GM18499 (cell line): ENCODE measurements at regions not wholly inside any gene's neighbourhood (a gene's known extent, or its start where the extent isn't known, plus 50 kb on each side); places are given as distances from the start of the nearest gene placed in this dataset.
"Not testable (repeated sequence)": the region's sequence is repeated elsewhere in the genome, so short reads cannot be mapped to it uniquely, and the experiment has no call there.

Experiments used
- ATAC-seq: cut with Tn5 transposase; IDR thresholded peaks from one replicate; pipeline ENCODE4 v1.9.1; 2021; ENCODE audit warnings: moderate number of reproducible peaks; ENCODE audit not compliant: insufficient read depth, unreplicated experiment

- ATAC-seq: no peak
Measured at GRCh38 chr15:59835776-59836175, 146.7 kb upstream of the BNIP2 start.

GRCh38 chr15:59834528-59834927 is 145.4 kb upstream of the BNIP2 start:
- ATAC-seq: no peak

- ATAC-seq: no peak
Measured at GRCh38 chr15:59833366-59833765, 144.2 kb upstream of the BNIP2 start.

- no peak for ATAC-seq
Measured at GRCh38 chr15:59830873-59831272, 141.8 kb upstream of the BNIP2 start.

GRCh38 chr15:59830098-59830497 is 141.0 kb upstream of the BNIP2 start:
- no peak for ATAC-seq

- ATAC-seq: no peak
Measured at GRCh38 chr15:59828861-59829260, 139.7 kb upstream of the BNIP2 start.

- ATAC-seq: no peak
Measured at GRCh38 chr15:59828263-59828662, 139.1 kb upstream of the BNIP2 start.

- no peak for ATAC-seq
Measured at GRCh38 chr15:59825901-59826300, 136.8 kb upstream of the BNIP2 start.

GRCh38 chr15:59821286-59821685 is 132.2 kb upstream of the BNIP2 start:
- no peak for ATAC-seq

- no peak for ATAC-seq
Measured at GRCh38 chr15:59819092-59819491, 130.0 kb upstream of the BNIP2 start.

- ATAC-seq: no peak
Measured at GRCh38 chr15:59818336-59818735, 129.2 kb upstream of the BNIP2 start.

GRCh38 chr15:59817834-59818233 is 128.7 kb upstream of the BNIP2 start:
- no peak for ATAC-seq

- ATAC-seq: no peak
Measured at GRCh38 chr15:59817053-59817452, 127.9 kb upstream of the BNIP2 start.

GRCh38 chr15:59814409-59814808 is 125.3 kb upstream of the BNIP2 start:
- ATAC-seq: no peak

GRCh38 chr15:59812889-59813288 is 123.8 kb upstream of the BNIP2 start:
- ATAC-seq: no peak

- ATAC-seq: no peak
Measured at GRCh38 chr15:59812250-59812870, 123.2 kb upstream of the BNIP2 start.

- not testable (repeated sequence) for ATAC-seq
Measured at GRCh38 chr15:59803293-59803966, 114.3 kb upstream of the BNIP2 start.

- no peak for ATAC-seq
Measured at GRCh38 chr15:59801649-59802048, 112.5 kb upstream of the BNIP2 start.

GRCh38 chr15:59798605-59798917 is 109.4 kb upstream of the BNIP2 start:
- no peak for ATAC-seq

- no peak for ATAC-seq
Measured at GRCh38 chr15:59797756-59798604, 108.9 kb upstream of the BNIP2 start.

- no peak for ATAC-seq
Measured at GRCh38 chr15:59794229-59794886, 105.2 kb upstream of the BNIP2 start.
